ENCODE measurements at regions not wholly inside any gene's neighbourhood (a gene's known extent, or its start where the extent isn't known, plus 50 kb on each side); places are given as distances from the start of the nearest gene placed in this dataset.

- Histone ChIP-seq H3K4me3 (replicated peaks in 1 of 2; ENCODE audit: low read depth in 1 of 2, low read length in 2 of 2) (no peak overlapping the region), H3K9me2 (ENCODE audit: insufficient read depth) (no peaks in the 10 kb centered on the region), H3K4me1 (ENCODE audit: control insufficient read depth in 1 of 2, insufficient read depth in 2 of 2, low read length in 2 of 2) (no peaks in the 10 kb centered on the region), H4K20me1 (ENCODE audit: insufficient read depth) (no peaks in the 10 kb centered on the region), H3K4me2 (ENCODE audit: low read length) (no peak overlapping the region), H3K9me3 (ENCODE audit: control insufficient read depth in 1 of 2, insufficient read depth in 1 of 2, low read depth in 1 of 2, low read length in 2 of 2) (no peaks in the 10 kb centered on the region), H3K36me3 (ENCODE audit: control insufficient read depth in 1 of 2, insufficient read depth in 2 of 2, low read length in 2 of 2) (no peaks in the 10 kb centered on the region), H2AFZ (ENCODE audit: low read depth, low read length, poor library complexity, severe bottlenecking) (no peak overlapping the region), H3K9ac (ENCODE audit: low read length) (no peak overlapping the region), H3K27me3 (ENCODE audit: insufficient read depth, low read length) (peaks cover 3% of the 10 kb centered on the region; the same call in 1 of the 2 replicates), H3K27ac (ENCODE audit: low read depth, low read length) (no peak overlapping the region), H3K79me2 (ENCODE audit: insufficient read depth, low read length) (no peaks in the 10 kb centered on the region)
- POLR2A ChIA-PET, result no interaction called here
- intact Hi-C loops (cut with micrococcal nuclease), result no loop called here
- ATAC-seq, result no peak
- no TSS peak for BruUV-seq (replicated peaks)
- CTCF ChIA-PET, result no interaction called here
- TF ChIP-seq ELF1 (IDR thresholded peaks at IDR 0.05; ENCODE audit: borderline replicate concordance, low read depth) (no peak), CEBPB (IDR thresholded peaks at IDR 0.05; ENCODE audit: low read depth) (no peak), SRF (IDR thresholded peaks at IDR 0.05; ENCODE audit: low read depth) (no peak), EZH2phosphoT487 (IDR thresholded peaks at IDR 0.05; ENCODE audit: borderline replicate concordance) (no peak), FOSL1 (IDR thresholded peaks at IDR 0.05; ENCODE audit: low read depth) (no peak), RAD21 (IDR thresholded peaks at IDR 0.05; ENCODE audit: low read depth) (no peak), MAX (IDR thresholded peaks at IDR 0.05) (no peak), JUND (IDR thresholded peaks at IDR 0.05) (no peak), REST (IDR thresholded peaks at IDR 0.05; ENCODE audit: low read depth) (no peak), ZBTB33 (IDR thresholded peaks at IDR 0.05; ENCODE audit: extremely low read depth, insufficient replicate concordance, low read length) (no peak), ZFX (IDR thresholded peaks at IDR 0.05) (no peak), CTCF (IDR thresholded peaks at IDR 0.05 in 2 of 3, conservative IDR thresholded peaks at IDR 0.05 in 1 of 3; ENCODE audit: borderline replicate concordance in 1 of 3, insufficient read depth in 1 of 3, low read depth in 2 of 3, low read length in 2 of 3) (no peak), SP1 (IDR thresholded peaks at IDR 0.05; ENCODE audit: low read depth) (no peak), YY1 (IDR thresholded peaks at IDR 0.05; ENCODE audit: extremely low read depth, insufficient replicate concordance, low read depth, low read length) (no peak), POLR2A (IDR thresholded peaks at IDR 0.05; ENCODE audit: borderline replicate concordance, extremely low read depth, insufficient read depth, insufficient read length) (no peak), SIN3A (IDR thresholded peaks at IDR 0.05; ENCODE audit: low read depth) (no peak), EZH2 (IDR thresholded peaks at IDR 0.05) (no peak), ATF3 (IDR thresholded peaks at IDR 0.05) (no peak), ZNF274 (IDR thresholded peaks at IDR 0.05; ENCODE audit: low read depth, low read length) (no peak), POLR2AphosphoS5 (IDR thresholded peaks at IDR 0.05; ENCODE audit: low read depth, low read length) (no peak)
- DNase-seq (ENCODE audit: low read depth, low spot score), result no peak
- RAD21 ChIA-PET (ENCODE audit: low non-redundant PET in 1 of 2, low total read pairs in 2 of 2, uncharacterized antibody in 2 of 2, unreplicated experiment in 2 of 2), result no interaction called here
Measured at GRCh38 chr14:101115652-101116051, 212.1 kb upstream of the RTL1 start.
